ENCODE measurements at regions not wholly inside any gene's neighbourhood (a gene's known extent, or its start where the extent isn't known, plus 50 kb on each side); places are given as distances from the start of the nearest gene placed in this dataset.
A peak's percentile ranks its signal among the peaks of the same experiment; 100 is the strongest.

GRCh38 chr16:47965439-47965838, 190.4 kb downstream of the ABCC12 start:
- Mint-ChIP-seq H3K4me1 (peaks cover 15% of the 10 kb centered on the region), H3K4me3 (no peak overlapping the region), H3K9me3 (no peaks in the 10 kb centered on the region), H3K27me3 (ENCODE audit: insufficient read depth, low read depth, poor library complexity) (peaks cover 4% of the 10 kb centered on the region), H3K27ac (no peak overlapping the region; the same call in 1 of the 2 replicates), H3K36me3 (ENCODE audit: low read depth) (no peaks in the 10 kb centered on the region)
- no peak overlapping the region for H3K4me3 ChIP-seq
- H2AFZ ChIP-seq = no peak overlapping the region
- no peak overlapping the region for H3K27ac ChIP-seq (ENCODE audit: low read depth)
- peak; percentile 89 for ATAC-seq
- no peaks in the 10 kb centered on the region for H3K36me3 ChIP-seq (ENCODE audit: insufficient read depth)
- H4K20me1 ChIP-seq (replicated peaks; ENCODE audit: insufficient read depth) = no peaks in the 10 kb centered on the region
- H3K9me2 ChIP-seq (ENCODE audit: insufficient read depth) = no peaks in the 10 kb centered on the region
- H3F3A ChIP-seq (replicated peaks; ENCODE audit: low read depth) = no peaks in the 10 kb centered on the region
- peaks cover 8% of the 10 kb centered on the region; the same call in 1 of the 2 replicates for H3K4me1 ChIP-seq (ENCODE audit: insufficient read depth)
- no peak overlapping the region for H3K4me2 ChIP-seq
- TF ChIP-seq STAT1 (IDR thresholded peaks at IDR 0.05; ENCODE audit: unreplicated experiment) (no peak), CREB1 (CRISPR knock-in tag; IDR thresholded peaks at IDR 0.05; ENCODE audit: low read depth) (0 out of 2 replicates have a peak, but pooled peaks have one; percentile 17)
- no peaks in the 10 kb centered on the region for H3K79me2 ChIP-seq (replicated peaks; ENCODE audit: insufficient read depth)
- no peaks in the 10 kb centered on the region for H3K27me3 ChIP-seq (ENCODE audit: insufficient read depth)
- DNase-seq (ENCODE audit: low spot score) = peak; percentile 88

GRCh38 chr16:47958726-47959125, 197.1 kb downstream of the ABCC12 start:
- H3K4me3 ChIP-seq = no peak overlapping the region
- H3K4me1 ChIP-seq (ENCODE audit: insufficient read depth) = no peaks in the 10 kb centered on the region
- Mint-ChIP-seq H3K36me3 (ENCODE audit: low read depth) (no peaks in the 10 kb centered on the region), H3K27ac (no peak overlapping the region), H3K4me3 (no peak overlapping the region), H3K27me3 (ENCODE audit: insufficient read depth, low read depth, poor library complexity) (peaks cover 6% of the 10 kb centered on the region), H3K9me3 (no peaks in the 10 kb centered on the region), H3K4me1 (no peaks in the 10 kb centered on the region)
- DNase-seq (ENCODE audit: low spot score) = no peak
- H2AFZ ChIP-seq = no peak overlapping the region
- no peak for ATAC-seq
- no peaks in the 10 kb centered on the region for H3F3A ChIP-seq (replicated peaks; ENCODE audit: low read depth)
- TF ChIP-seq STAT1 (IDR thresholded peaks at IDR 0.05; ENCODE audit: unreplicated experiment) (no peak), ZNF114 (CRISPR knock-in tag; IDR thresholded peaks at IDR 0.05) (no peak), ZNF462 (CRISPR knock-in tag; IDR thresholded peaks at IDR 0.05) (no peak), ETS1 (IDR thresholded peaks at IDR 0.05) (no peak)
- no peaks in the 10 kb centered on the region for H3K36me3 ChIP-seq (ENCODE audit: insufficient read depth)
- H3K4me2 ChIP-seq = no peak overlapping the region
- H3K27me3 ChIP-seq (ENCODE audit: insufficient read depth) = no peaks in the 10 kb centered on the region
- no peak overlapping the region for H3K27ac ChIP-seq (ENCODE audit: low read depth)
- no peaks in the 10 kb centered on the region for H3K79me2 ChIP-seq (replicated peaks; ENCODE audit: insufficient read depth)
- no peaks in the 10 kb centered on the region for H4K20me1 ChIP-seq (replicated peaks; ENCODE audit: insufficient read depth)
- H3K9me2 ChIP-seq (ENCODE audit: insufficient read depth) = peaks cover 3% of the 10 kb centered on the region; the same call in 1 of the 2 replicates
